HTR-8/SVneo (cell line): ENCODE measurements at regions not wholly inside any gene's neighbourhood (a gene's known extent, or its start where the extent isn't known, plus 50 kb on each side); places are given as distances from the start of the nearest gene placed in this dataset.

Experiments
- DNase-seq: peaks from one replicate; pipeline ENCODE4 v3.0.0; 2011; ENCODE audit warnings: low spot score, mixed read lengths; ENCODE audit not compliant: insufficient read length
- FAIRE-seq: peaks from 2 replicates; lab custom pipeline; 2011; peaks lifted over from hg19 to GRCh38; lab: Jason Lieb, UNC

GRCh38 chr15:96413657-96414056 is 83.2 kb downstream of the NR2F2 start:
- FAIRE-seq (no peak), DNase-seq (no peak)

DNA sequence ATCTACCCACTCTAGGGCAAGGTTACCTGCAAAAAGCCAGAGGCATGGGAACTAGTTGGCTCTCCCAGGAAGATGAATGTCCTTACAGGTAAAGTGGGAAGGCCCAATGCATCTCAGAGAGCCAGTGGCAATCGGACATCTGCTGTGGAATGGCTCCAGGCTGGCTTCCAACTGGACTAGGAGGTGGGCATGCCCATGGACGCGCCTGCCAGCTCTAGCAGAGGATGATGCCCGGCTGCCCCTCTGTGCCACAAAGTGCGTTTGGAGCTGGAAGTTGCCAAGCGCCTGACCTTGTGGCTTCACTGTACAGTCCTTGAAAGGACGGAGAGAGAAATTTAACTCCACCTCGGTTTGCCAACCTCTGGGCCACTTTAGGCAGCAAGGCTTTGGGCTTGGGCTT is 84.4 kb downstream of the NR2F2 start:
- FAIRE-seq (no peak), DNase-seq (no peak)

- FAIRE-seq (no peak), DNase-seq (no peak)
These were observed 85.2 kb downstream of the NR2F2 start for GRCh38 chr15:96415513-96416217.

- FAIRE-seq (no peak), DNase-seq (no peak)
These were observed 85.9 kb downstream of the NR2F2 start for GRCh38 chr15:96416218-96416933.

- no peak for DNase-seq
- no peak for FAIRE-seq
These were observed 86.6 kb downstream of the NR2F2 start for GRCh38 chr15:96416934-96417759.

DNA sequence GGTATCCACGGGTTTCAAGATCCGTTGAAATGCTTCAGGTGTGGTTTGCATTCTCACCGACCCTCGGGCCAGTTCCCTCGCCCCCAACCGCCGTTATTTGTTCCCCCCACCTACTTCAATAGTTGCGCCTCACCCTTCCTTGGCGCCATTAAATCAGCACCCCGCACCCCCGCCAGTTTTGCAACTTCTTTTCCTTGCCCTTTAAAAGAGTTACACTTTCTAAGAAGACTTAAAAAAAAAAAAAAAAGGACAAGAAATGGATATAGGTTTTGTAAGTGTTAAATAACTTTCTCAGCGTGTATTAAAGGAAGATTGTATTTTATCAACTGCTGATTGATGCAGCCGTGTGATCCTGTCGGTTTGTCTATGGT is 87.2 kb downstream of the NR2F2 start:
- no peak for FAIRE-seq

DNA sequence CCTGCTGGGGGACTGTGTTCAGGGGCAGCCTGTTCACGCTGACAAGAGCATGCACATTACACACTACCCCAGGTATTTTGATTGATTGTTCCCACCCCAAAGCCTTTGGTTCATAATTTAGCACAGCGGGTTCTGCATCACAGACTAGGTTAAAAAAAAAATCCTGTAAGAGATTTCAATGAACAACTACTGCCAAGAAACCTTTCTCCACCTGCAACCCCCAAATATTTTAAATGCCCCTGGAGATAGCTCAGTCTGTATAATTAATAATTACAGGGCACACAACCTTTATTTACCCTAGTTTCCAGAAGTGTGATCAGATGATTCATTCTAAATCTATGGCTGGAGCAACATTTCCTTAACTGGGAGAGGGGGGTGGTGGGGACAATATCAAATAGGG is 87.6 kb downstream of the NR2F2 start:
- no peak for FAIRE-seq
- no peak for DNase-seq

More for the DNA sequence above, 87.2 kb downstream of the NR2F2 start:
- no peak for DNase-seq

DNA sequence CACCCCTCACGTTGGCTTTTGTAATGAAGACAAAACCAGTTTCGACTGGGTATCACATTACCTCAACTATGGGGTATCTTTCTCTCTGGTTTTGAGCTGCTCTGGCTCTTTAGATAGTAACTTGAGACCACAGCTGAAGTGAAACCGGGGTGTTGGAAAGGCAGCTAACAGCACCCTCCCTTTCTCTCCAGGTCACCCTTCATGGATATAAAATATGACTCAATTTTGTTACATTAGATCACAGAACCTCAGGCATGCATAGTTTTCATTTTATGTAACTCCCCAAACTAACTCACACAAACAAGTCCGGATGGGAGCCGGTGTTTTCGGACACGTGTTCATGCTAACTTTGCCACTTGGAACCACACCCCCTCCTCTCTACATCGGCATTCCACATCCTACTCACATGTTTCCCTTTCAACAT is 90.7 kb downstream of the NR2F2 start:
- peak; percentile 23 for DNase-seq
- FAIRE-seq: no peak

DNA sequence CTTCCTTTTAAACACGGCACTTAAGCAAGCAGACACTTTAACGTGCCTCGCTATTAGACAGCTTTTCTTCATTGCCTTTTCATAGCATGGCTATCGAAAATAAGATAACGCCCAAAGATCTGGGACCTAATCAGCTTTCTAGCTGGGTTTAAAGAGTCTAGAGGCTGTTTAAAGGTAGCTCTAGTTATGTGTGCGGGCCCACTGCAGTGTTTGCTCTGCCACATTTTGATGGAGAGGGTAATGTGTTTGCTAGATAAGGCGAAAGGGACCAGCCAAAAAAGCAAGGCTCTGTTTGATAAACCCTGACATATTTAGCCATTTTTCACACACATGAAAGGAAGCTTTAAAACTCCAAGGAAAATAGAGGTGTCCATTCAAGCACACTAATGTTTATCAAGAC is 91.6 kb downstream of the NR2F2 start:
- DNase-seq (no peak), FAIRE-seq (no peak)

DNA sequence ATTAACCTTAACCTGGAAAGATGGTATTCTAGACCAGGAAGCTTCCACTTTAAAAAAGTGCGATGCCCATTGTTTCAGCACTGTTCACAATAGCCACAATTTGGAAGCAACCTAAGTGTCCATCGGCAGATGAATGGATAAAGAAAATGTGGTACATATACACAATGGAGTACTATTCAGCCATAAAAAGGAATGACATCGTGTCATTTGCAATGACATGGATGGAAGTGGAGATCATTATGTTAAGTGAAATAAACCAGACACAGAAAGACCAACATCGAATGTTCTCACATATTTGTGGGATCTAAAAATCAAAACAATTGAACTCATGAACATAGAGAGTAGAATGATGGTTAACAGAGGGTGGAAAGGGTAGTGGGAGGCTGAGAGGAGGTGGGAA is 94.2 kb downstream of the NR2F2 start:
- no peak for DNase-seq

DNA sequence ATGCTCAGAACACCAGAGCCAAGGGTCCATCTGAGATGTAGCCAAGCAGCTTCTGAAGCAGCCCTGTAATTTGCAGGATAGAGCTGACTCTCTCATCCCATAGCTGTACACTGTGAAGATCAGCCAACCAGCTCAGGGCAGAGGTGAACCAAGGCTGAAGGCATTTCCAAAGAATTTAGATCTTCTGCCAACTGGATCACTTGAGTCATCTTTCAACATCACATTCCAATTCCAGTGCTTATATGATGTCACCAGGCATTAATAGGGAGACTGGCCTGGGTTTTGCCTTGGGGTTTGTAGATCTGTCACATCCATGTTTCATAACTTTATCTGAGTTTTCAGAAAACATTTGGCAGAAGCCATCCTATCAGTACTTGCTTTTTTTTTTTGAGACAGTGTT is 98.2 kb downstream of the NR2F2 start:
- peak; percentile 83 for DNase-seq
- peak; percentile 90 for FAIRE-seq

More for the DNA sequence above, 94.2 kb downstream of the NR2F2 start:
- no peak for FAIRE-seq

DNA sequence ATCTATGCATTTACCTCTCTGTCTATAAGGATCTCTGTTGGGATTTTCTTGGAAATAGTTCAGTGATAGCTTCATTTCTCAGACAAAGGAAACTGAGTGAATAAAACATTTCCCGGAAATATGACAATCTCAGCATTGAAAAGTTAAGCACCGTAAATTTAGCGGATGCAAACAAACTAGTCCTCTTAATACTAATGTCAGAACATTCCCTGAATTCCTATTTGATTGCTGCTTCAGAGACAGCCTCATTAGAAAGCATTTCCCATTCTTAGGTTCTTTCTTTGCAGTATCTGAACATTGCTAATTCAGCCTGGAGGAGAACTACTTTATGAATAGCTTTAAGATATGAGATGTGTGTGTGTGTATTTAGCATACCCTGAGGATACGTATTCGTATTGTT is 101.3 kb downstream of the NR2F2 start:
- no peak for DNase-seq
- FAIRE-seq: no peak

GRCh38 chr15:96435022-96435421 is 104.5 kb downstream of the NR2F2 start:
- DNase-seq: no peak
- FAIRE-seq: no peak

DNA sequence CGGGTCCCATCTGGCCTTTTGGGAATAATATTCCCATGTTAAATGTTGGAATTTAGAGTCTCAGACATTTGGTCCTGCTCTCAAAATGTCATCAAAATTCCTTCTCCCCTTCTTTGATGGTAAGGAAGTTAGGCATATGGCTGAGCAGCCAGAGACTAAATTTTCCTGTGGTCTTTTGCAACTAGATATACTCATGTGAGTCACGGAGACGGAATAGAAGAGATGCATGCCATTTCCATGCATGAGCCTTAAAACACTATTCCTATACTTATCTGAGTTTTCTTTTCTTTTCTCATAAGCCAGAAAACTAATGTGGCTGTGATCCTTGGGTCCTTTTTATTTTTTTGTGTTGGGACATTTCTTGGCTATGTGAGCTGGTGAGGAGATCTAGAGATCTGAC is 105.3 kb downstream of the NR2F2 start:
- no peak for FAIRE-seq

GRCh38 chr15:96440978-96441377 is 110.5 kb downstream of the NR2F2 start:
- DNase-seq (no peak), FAIRE-seq (no peak)

More for the DNA sequence above, 105.3 kb downstream of the NR2F2 start:
- DNase-seq: no peak

DNA sequence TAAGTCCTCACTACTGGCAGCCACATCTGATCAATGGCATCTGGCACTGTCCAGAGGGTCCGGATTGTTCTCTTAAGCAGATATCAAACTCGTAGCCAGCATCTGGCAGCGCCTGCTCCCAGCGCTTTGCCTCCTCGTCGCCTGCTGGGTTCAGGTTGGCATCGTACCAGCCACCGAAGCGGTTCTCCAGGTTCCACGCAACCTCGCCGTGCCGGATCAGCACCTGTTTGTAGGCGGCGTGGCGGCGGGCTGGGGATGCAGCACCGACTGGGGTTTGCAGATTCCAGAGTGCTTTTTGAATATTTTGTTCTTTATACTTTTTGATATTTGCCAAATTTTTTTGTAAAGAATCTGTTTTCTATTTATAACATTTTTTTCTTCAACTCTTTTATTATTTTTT is 111.6 kb downstream of the NR2F2 start:
- DNase-seq (no peak), FAIRE-seq (no peak)

- FAIRE-seq (no peak), DNase-seq (no peak)
These were observed 114.4 kb downstream of the NR2F2 start for GRCh38 chr15:96444865-96445264.

DNA sequence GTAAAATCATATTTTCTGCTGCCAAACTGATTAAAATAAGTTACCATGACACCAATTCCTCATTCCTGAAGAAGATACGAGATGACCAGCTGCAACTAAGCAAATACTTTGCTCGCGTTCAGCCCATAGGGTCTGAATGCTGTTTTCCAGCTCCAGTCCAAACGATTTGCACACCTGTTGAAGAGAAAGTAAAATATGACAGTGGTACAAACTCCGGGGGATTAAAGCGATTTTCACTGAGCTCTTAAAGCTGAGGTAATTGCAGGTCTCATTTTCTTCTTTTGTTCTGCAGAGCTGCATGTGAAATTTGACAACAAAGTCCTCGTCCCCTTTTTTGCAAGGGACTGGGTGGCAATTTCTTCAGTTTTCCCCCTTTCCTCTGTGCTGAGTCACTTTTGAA is 118.4 kb downstream of the NR2F2 start:
- DNase-seq (no peak), FAIRE-seq (no peak)

- FAIRE-seq (no peak), DNase-seq (no peak)
These were observed 127.3 kb downstream of the NR2F2 start for GRCh38 chr15:96457841-96458240.

- DNase-seq (no peak), FAIRE-seq (no peak)
These were observed 129.6 kb downstream of the NR2F2 start for GRCh38 chr15:96460106-96460505.
